Adipocyte (in vitro differentiated cells): ENCODE measurements at regions not wholly inside any gene's neighbourhood (a gene's known extent, or its start where the extent isn't known, plus 50 kb on each side); places are given as distances from the start of the nearest gene placed in this dataset.

Experiments used
- DNase-seq: peaks from one replicate; pipeline ENCODE4 v3.0.0-alpha.2; 2015; ENCODE audit warnings: low read depth
- H3K27me3 ChIP-seq: replicated peaks from 2 replicates; pipeline ENCODE4 v1.7.0; 2013; ENCODE audit warnings: mild to moderate bottlenecking, low read length, moderate library complexity; ENCODE audit not compliant: control insufficient read depth, insufficient read depth
- H3K36me3 ChIP-seq: 2 replicates; pipeline ENCODE4 v1.7.0; 2013; ENCODE audit warnings: low read length, mild to moderate bottlenecking, moderate library complexity; ENCODE audit not compliant: control insufficient read depth, insufficient read depth, severe bottlenecking
- H3K4me1 ChIP-seq: 2 replicates; pipeline ENCODE4 v1.7.0; 2013; ENCODE audit warnings: mild to moderate bottlenecking, low read length, moderate library complexity; ENCODE audit not compliant: control insufficient read depth, insufficient read depth
- H3K4me3 ChIP-seq: 2 replicates; pipeline ENCODE4 v1.7.0; 2013; ENCODE audit warnings: mild to moderate bottlenecking, low read length, moderate library complexity
- H3K9ac ChIP-seq: 2 replicates; pipeline ENCODE4 v1.7.0; 2013; ENCODE audit warnings: mild to moderate bottlenecking, low read length, moderate library complexity
- H3K9me3 ChIP-seq: 2 replicates; pipeline ENCODE4 v1.7.0; 2013; ENCODE audit warnings: mild to moderate bottlenecking, low read length, moderate library complexity; ENCODE audit not compliant: control insufficient read depth

- Histone ChIP-seq H3K9ac (no peak overlapping the region), H3K4me3 (peak overlapping the region; percentile 29), H3K9me3 (no peaks in the 10 kb centered on the region), H3K36me3 (no peaks in the 10 kb centered on the region), H3K27me3 (no peaks in the 10 kb centered on the region), H3K4me1 (peaks cover 21% of the 10 kb centered on the region)
- DNase-seq = peak; percentile 82
Measured at GRCh38 chr13:107091428-107091827, 523.5 kb upstream of the ARGLU1 start.

GRCh38 chr13:107088061-107088460 lies 520.1 kb upstream of the ARGLU1 start:
- no peak overlapping the region for H3K4me3 ChIP-seq
- H3K9me3 ChIP-seq = no peaks in the 10 kb centered on the region
- peak; percentile 66 for DNase-seq
- H3K9ac ChIP-seq = no peak overlapping the region
- H3K36me3 ChIP-seq = no peaks in the 10 kb centered on the region
- H3K4me1 ChIP-seq = peaks cover 21% of the 10 kb centered on the region
- H3K27me3 ChIP-seq = no peaks in the 10 kb centered on the region

- H3K4me1 ChIP-seq = no peaks in the 10 kb centered on the region
- DNase-seq = peak; percentile 76
- no peaks in the 10 kb centered on the region for H3K36me3 ChIP-seq
- H3K4me3 ChIP-seq = no peak overlapping the region
- H3K27me3 ChIP-seq = peaks cover 5% of the 10 kb centered on the region
- H3K9me3 ChIP-seq = no peaks in the 10 kb centered on the region
- no peak overlapping the region for H3K9ac ChIP-seq
Measured at GRCh38 chr13:107079423-107080049, 511.6 kb upstream of the ARGLU1 start.

GRCh38 chr13:107078229-107078765 lies 510.4 kb upstream of the ARGLU1 start:
- H3K27me3 ChIP-seq = peaks cover 5% of the 10 kb centered on the region
- H3K4me3 ChIP-seq = no peak overlapping the region
- DNase-seq = no peak
- no peaks in the 10 kb centered on the region for H3K4me1 ChIP-seq
- no peak overlapping the region for H3K9ac ChIP-seq
- H3K9me3 ChIP-seq = no peaks in the 10 kb centered on the region
- H3K36me3 ChIP-seq = no peaks in the 10 kb centered on the region

- Histone ChIP-seq H3K4me3 (no peak overlapping the region), H3K9ac (no peak overlapping the region), H3K27me3 (peaks cover 5% of the 10 kb centered on the region), H3K4me1 (no peaks in the 10 kb centered on the region), H3K9me3 (no peaks in the 10 kb centered on the region), H3K36me3 (no peaks in the 10 kb centered on the region)
- peak; percentile 29 for DNase-seq
Measured at GRCh38 chr13:107076801-107077200, 508.9 kb upstream of the ARGLU1 start.

- no peak for DNase-seq
- no peak overlapping the region for H3K4me3 ChIP-seq
- H3K9me3 ChIP-seq = no peaks in the 10 kb centered on the region
- H3K9ac ChIP-seq = no peak overlapping the region
- no peaks in the 10 kb centered on the region for H3K36me3 ChIP-seq
- no peaks in the 10 kb centered on the region for H3K4me1 ChIP-seq
- peaks cover 5% of the 10 kb centered on the region for H3K27me3 ChIP-seq
Measured at GRCh38 chr13:107075576-107075975, 507.6 kb upstream of the ARGLU1 start.

GRCh38 chr13:107070792-107071191 lies 502.9 kb upstream of the ARGLU1 start:
- DNase-seq = no peak
- Histone ChIP-seq H3K9ac (no peak overlapping the region), H3K4me3 (no peak overlapping the region), H3K9me3 (no peaks in the 10 kb centered on the region), H3K36me3 (no peaks in the 10 kb centered on the region), H3K4me1 (no peaks in the 10 kb centered on the region), H3K27me3 (no peaks in the 10 kb centered on the region)

GRCh38 chr13:107069108-107069776 lies 501.3 kb upstream of the ARGLU1 start:
- Histone ChIP-seq H3K27me3 (no peaks in the 10 kb centered on the region), H3K4me3 (no peak overlapping the region), H3K4me1 (no peaks in the 10 kb centered on the region), H3K9ac (no peak overlapping the region), H3K36me3 (no peaks in the 10 kb centered on the region), H3K9me3 (no peaks in the 10 kb centered on the region)
- DNase-seq = peak; percentile 43

GRCh38 chr13:107067381-107067780 lies 499.4 kb upstream of the ARGLU1 start:
- H3K4me1 ChIP-seq = no peaks in the 10 kb centered on the region

GRCh38 chr13:107066355-107066754 lies 498.4 kb upstream of the ARGLU1 start:
- no peaks in the 10 kb centered on the region for H3K27me3 ChIP-seq
- H3K4me3 ChIP-seq = no peak overlapping the region
- no peak for DNase-seq
- no peak overlapping the region for H3K9ac ChIP-seq
- no peaks in the 10 kb centered on the region for H3K9me3 ChIP-seq
- H3K4me1 ChIP-seq = no peaks in the 10 kb centered on the region
- H3K36me3 ChIP-seq = no peaks in the 10 kb centered on the region

More at GRCh38 chr13:107067381-107067780, 499.4 kb upstream of the ARGLU1 start:
- Histone ChIP-seq H3K9me3 (no peaks in the 10 kb centered on the region), H3K4me3 (no peak overlapping the region), H3K9ac (no peak overlapping the region), H3K36me3 (no peaks in the 10 kb centered on the region), H3K27me3 (no peaks in the 10 kb centered on the region)
- DNase-seq = no peak

GRCh38 chr13:107065036-107065435 lies 497.1 kb upstream of the ARGLU1 start:
- no peaks in the 10 kb centered on the region for H3K9me3 ChIP-seq
- no peaks in the 10 kb centered on the region for H3K27me3 ChIP-seq
- H3K36me3 ChIP-seq = no peaks in the 10 kb centered on the region
- no peak for DNase-seq
- no peak overlapping the region for H3K9ac ChIP-seq
- no peaks in the 10 kb centered on the region for H3K4me1 ChIP-seq
- no peak overlapping the region for H3K4me3 ChIP-seq
